K562 (cell line): ENCODE measurements at regions not wholly inside any gene's neighbourhood (a gene's known extent, or its start where the extent isn't known, plus 50 kb on each side); places are given as distances from the start of the nearest gene placed in this dataset.
"Not testable (repeated sequence)": the region's sequence is repeated elsewhere in the genome, so short reads cannot be mapped to it uniquely, and the experiment has no call there.

Experiments used
- CHD1 ChIP-seq: fragments of 200-600 bp; sonication (generic); IDR thresholded peaks from one replicate; pipeline ENCODE4 v1.6.1; 2012; ENCODE audit warnings: mild to moderate bottlenecking, moderate library complexity, low read length, inconsistent platforms
- EZH2 ChIP-seq: IDR thresholded peaks from 2 replicates; pipeline ENCODE4 v1.6.1; 2012; ENCODE audit warnings: low read depth, mild to moderate bottlenecking, inconsistent platforms, low read length, borderline replicate concordance
- FOXJ2 ChIP-seq: fragments of 200-800 bp; sonication (Bioruptor generic); IDR thresholded peaks from 2 replicates; pipeline ENCODE4 v1.6.1; 2016; ENCODE audit warnings: missing genetic modification characterization, missing compliant biosample characterization
- GABPA ChIP-seq: fragments of 200-800 bp; sonication (Bioruptor generic); conservative IDR thresholded peaks from 2 replicates; pipeline ENCODE4 v1.6.1; 2016; ENCODE audit warnings: low read depth, missing genetic modification characterization, missing compliant biosample characterization
- GATA2 ChIP-seq: sonication (generic); formaldehyde crosslinking; IDR thresholded peaks from 2 replicates; pipeline ENCODE4 v1.4.0; 2020; ENCODE audit warnings: mild to moderate bottlenecking, missing genetic modification reagents
- MAX ChIP-seq: sonication (generic); formaldehyde crosslinking; IDR thresholded peaks from 2 replicates; pipeline ENCODE4 v1.9.0; 2022; ENCODE audit warnings: mild to moderate bottlenecking, missing genetic modification reagents
- MEIS2 ChIP-seq: fragments of 450-650 bp; IDR thresholded peaks from 2 replicates; pipeline ENCODE4 v1.6.1; 2014; ENCODE audit warnings: mild to moderate bottlenecking; ENCODE audit not compliant: partially characterized antibody
- SP1 ChIP-seq: sonication (generic); formaldehyde crosslinking; IDR thresholded peaks from 2 replicates; pipeline ENCODE4 v1.8.1; 2022; ENCODE audit warnings: mild to moderate bottlenecking, missing genetic modification reagents
- TAF9B ChIP-seq: fragments of 450-650 bp; IDR thresholded peaks from 2 replicates; pipeline ENCODE4 v1.6.1; 2018; ENCODE audit warnings: mild to moderate bottlenecking; ENCODE audit not compliant: partially characterized antibody
- ZFX ChIP-seq: sonication (generic); formaldehyde crosslinking; IDR thresholded peaks from 2 replicates; pipeline ENCODE4 v1.8.0; 2022; ENCODE audit warnings: mild to moderate bottlenecking, missing genetic modification reagents, moderate library complexity
- ZKSCAN8 ChIP-seq: fragments of 200-800 bp; sonication (Bioruptor generic); IDR thresholded peaks from 2 replicates; pipeline ENCODE4 v1.6.1; 2016; ENCODE audit warnings: missing genetic modification characterization, missing compliant biosample characterization
- TF ChIP-seq, protein P1 (sequence below), 3 experiments: IDR thresholded peaks in 2 of 3; conservative IDR thresholded peaks in 1 of 3; 2 replicates each; pipeline ENCODE4 v1.5.1; 2011 to 2012; ENCODE audit warnings: low read length in 3 of 3, mild to moderate bottlenecking in 3 of 3, control low read depth in 2 of 3, improper control_type of control experiment in 1 of 3, inconsistent platforms in 1 of 3, low read depth in 1 of 3, mixed read lengths in 1 of 3, moderate library complexity in 1 of 3; ENCODE audit not compliant: insufficient read depth in 2 of 3

- TF ChIP-seq SP1 (CRISPR knock-in tag); FOXJ2; EZH2; ZKSCAN8; ZFX (CRISPR knock-in tag); GABPA (tag); GATA2 (CRISPR knock-in tag); CHD1; TAF9B; MEIS2; MAX (CRISPR knock-in tag): not testable (repeated sequence)
- TF ChIP-seq, protein P1, sequence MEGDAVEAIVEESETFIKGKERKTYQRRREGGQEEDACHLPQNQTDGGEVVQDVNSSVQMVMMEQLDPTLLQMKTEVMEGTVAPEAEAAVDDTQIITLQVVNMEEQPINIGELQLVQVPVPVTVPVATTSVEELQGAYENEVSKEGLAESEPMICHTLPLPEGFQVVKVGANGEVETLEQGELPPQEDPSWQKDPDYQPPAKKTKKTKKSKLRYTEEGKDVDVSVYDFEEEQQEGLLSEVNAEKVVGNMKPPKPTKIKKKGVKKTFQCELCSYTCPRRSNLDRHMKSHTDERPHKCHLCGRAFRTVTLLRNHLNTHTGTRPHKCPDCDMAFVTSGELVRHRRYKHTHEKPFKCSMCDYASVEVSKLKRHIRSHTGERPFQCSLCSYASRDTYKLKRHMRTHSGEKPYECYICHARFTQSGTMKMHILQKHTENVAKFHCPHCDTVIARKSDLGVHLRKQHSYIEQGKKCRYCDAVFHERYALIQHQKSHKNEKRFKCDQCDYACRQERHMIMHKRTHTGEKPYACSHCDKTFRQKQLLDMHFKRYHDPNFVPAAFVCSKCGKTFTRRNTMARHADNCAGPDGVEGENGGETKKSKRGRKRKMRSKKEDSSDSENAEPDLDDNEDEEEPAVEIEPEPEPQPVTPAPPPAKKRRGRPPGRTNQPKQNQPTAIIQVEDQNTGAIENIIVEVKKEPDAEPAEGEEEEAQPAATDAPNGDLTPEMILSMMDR (IDR thresholded peaks at IDR 0.05 in 2 of 3, conservative IDR thresholded peaks at IDR 0.05 in 1 of 3; ENCODE audit: insufficient read depth in 2 of 3, low read depth in 1 of 3, low read length in 3 of 3), result not testable (repeated sequence)
These were observed 106.9 kb downstream of the SOCS6 start for GRCh38 chr18:70395771-70396170.
